ENCODE measurements at regions not wholly inside any gene's neighbourhood (a gene's known extent, or its start where the extent isn't known, plus 50 kb on each side); places are given as distances from the start of the nearest gene placed in this dataset.
"Not testable (repeated sequence)": the region's sequence is repeated elsewhere in the genome, so short reads cannot be mapped to it uniquely, and the experiment has no call there.

- no peak for DNase-seq
Observed at GRCh38 chr2:128602699-128603101, 284.0 kb upstream of the HS6ST1 start.

- DNase-seq, result no peak
Observed at GRCh38 chr2:128603411-128603924, 284.8 kb upstream of the HS6ST1 start.

- no peak for DNase-seq
Observed at GRCh38 chr2:128604045-128604444, 285.4 kb upstream of the HS6ST1 start.

GRCh38 chr2:128604581-128604980, 285.9 kb upstream of the HS6ST1 start:
- not testable (repeated sequence) for DNase-seq

GRCh38 chr2:128605421-128605820, 286.8 kb upstream of the HS6ST1 start:
- DNase-seq, result no peak

GRCh38 chr2:128605931-128606330, 287.3 kb upstream of the HS6ST1 start:
- no peak for DNase-seq

GRCh38 chr2:128606837-128607236, 288.2 kb upstream of the HS6ST1 start:
- no peak for DNase-seq

- no peak for DNase-seq
Observed at GRCh38 chr2:128607440-128607839, 288.8 kb upstream of the HS6ST1 start.

- DNase-seq, result no peak
Observed at GRCh38 chr2:128607911-128608506, 289.3 kb upstream of the HS6ST1 start.

GRCh38 chr2:128608921-128609880, 290.5 kb upstream of the HS6ST1 start:
- DNase-seq, result no peak

- DNase-seq, result no peak
Observed at GRCh38 chr2:128610496-128610895, 291.8 kb upstream of the HS6ST1 start.

- no peak for DNase-seq
Observed at GRCh38 chr2:128611421-128612320, 293.0 kb upstream of the HS6ST1 start.

GRCh38 chr2:128612628-128613027, 294.0 kb upstream of the HS6ST1 start:
- DNase-seq, result no peak

- DNase-seq, result no peak
Observed at GRCh38 chr2:128613351-128613750, 294.7 kb upstream of the HS6ST1 start.

GRCh38 chr2:128613876-128614275, 295.2 kb upstream of the HS6ST1 start:
- DNase-seq, result no peak

GRCh38 chr2:128614907-128615306, 296.2 kb upstream of the HS6ST1 start:
- not testable (repeated sequence) for DNase-seq

- DNase-seq, result no peak
Observed at GRCh38 chr2:128615571-128615970, 296.9 kb upstream of the HS6ST1 start.

GRCh38 chr2:128617029-128617590, 298.4 kb upstream of the HS6ST1 start:
- DNase-seq, result no peak

- DNase-seq, result no peak
Observed at GRCh38 chr2:128617661-128618060, 299.0 kb upstream of the HS6ST1 start.

- DNase-seq, result no peak
Observed at GRCh38 chr2:128618642-128619041, 300.0 kb upstream of the HS6ST1 start.

- DNase-seq, result no peak
Observed at GRCh38 chr2:128619471-128620325, 301.0 kb upstream of the HS6ST1 start.

GRCh38 chr2:128621074-128621473, 302.4 kb upstream of the HS6ST1 start:
- no peak for DNase-seq

Measured in 8988T (cell line).